ENCODE measurements at regions not wholly inside any gene's neighbourhood (a gene's known extent, or its start where the extent isn't known, plus 50 kb on each side); places are given as distances from the start of the nearest gene placed in this dataset.

GRCh38 chr9:27940535-27940934 is 367.3 kb upstream of the C9orf72 start:
- TF ChIP-seq POLR2A (IDR thresholded peaks at IDR 0.05) (no peak), CTCF (IDR thresholded peaks at IDR 0.05) (no peak)
- H3K36me3 ChIP-seq, result no peaks in the 10 kb centered on the region
- H3K27me3 ChIP-seq, result no peaks in the 10 kb centered on the region
- DNase-seq, result no peak
- WGBS, 4 donors, result 79 to 86% (median 82%) methylated on average over 3 of the region's 3 CpGs
- H3K27ac ChIP-seq, result no peak overlapping the region
- no peak for ATAC-seq
- H3K4me3 ChIP-seq, result no peak overlapping the region
- H3K4me1 ChIP-seq, result no peaks in the 10 kb centered on the region
- no peaks in the 10 kb centered on the region for H3K9me3 ChIP-seq
- intact Hi-C loops (cut with DNase I), result no loop called here

GRCh38 chr9:27943501-27943900 is 370.2 kb upstream of the C9orf72 start:
- H3K4me1 ChIP-seq, result no peaks in the 10 kb centered on the region
- H3K4me3 ChIP-seq, result no peak overlapping the region
- no peak for TF ChIP-seq CTCF (IDR thresholded peaks at IDR 0.05)
- TF ChIP-seq POLR2A (IDR thresholded peaks at IDR 0.05), result no peak
- WGBS, 4 donors, result 47 to 65% (median 50%) methylated on average over 1 of the region's 1 CpG
- ATAC-seq (no peak), DNase-seq (no peak)
- no peak overlapping the region for H3K27ac ChIP-seq
- H3K36me3 ChIP-seq, result no peaks in the 10 kb centered on the region
- intact Hi-C loops (cut with DNase I), result no loop called here
- no peaks in the 10 kb centered on the region for H3K9me3 ChIP-seq
- no peaks in the 10 kb centered on the region for H3K27me3 ChIP-seq

GRCh38 chr9:27945386-27945785 is 372.1 kb upstream of the C9orf72 start:
- no peak for ATAC-seq
- TF ChIP-seq POLR2A (IDR thresholded peaks at IDR 0.05) (no peak), CTCF (IDR thresholded peaks at IDR 0.05) (no peak)
- no peak overlapping the region for H3K4me3 ChIP-seq
- H3K9me3 ChIP-seq, result no peaks in the 10 kb centered on the region
- H3K27me3 ChIP-seq, result no peaks in the 10 kb centered on the region
- intact Hi-C loops (cut with DNase I), result no loop called here
- H3K36me3 ChIP-seq, result no peaks in the 10 kb centered on the region
- 0 to 81% (median 53%) methylated on average over 1 of the region's 1 CpG for WGBS, 4 donors
- no peak overlapping the region for H3K27ac ChIP-seq
- no peaks in the 10 kb centered on the region for H3K4me1 ChIP-seq
- DNase-seq, result no peak

- H3K9me3 ChIP-seq, result no peaks in the 10 kb centered on the region
- intact Hi-C loops (cut with DNase I), result no loop called here
- ATAC-seq, result no peak
- no peak overlapping the region for H3K27ac ChIP-seq
- TF ChIP-seq CTCF (IDR thresholded peaks at IDR 0.05) (no peak), POLR2A (IDR thresholded peaks at IDR 0.05) (no peak)
- 84 to 86% (median 84%) methylated on average over 8 of the region's 8 CpGs for WGBS, 4 donors
- no peaks in the 10 kb centered on the region for H3K36me3 ChIP-seq
- H3K4me3 ChIP-seq, result no peak overlapping the region
- H3K4me1 ChIP-seq, result no peaks in the 10 kb centered on the region
- DNase-seq, result no peak
- no peaks in the 10 kb centered on the region for H3K27me3 ChIP-seq
These were observed 377.1 kb upstream of the C9orf72 start for GRCh38 chr9:27950382-27950781.
